LNCaP clone FGC (cell line): ENCODE measurements at regions not wholly inside any gene's neighbourhood (a gene's known extent, or its start where the extent isn't known, plus 50 kb on each side); places are given as distances from the start of the nearest gene placed in this dataset.

Experiments
- DNase-seq: peaks from one replicate; pipeline ENCODE4 v3.0.0-alpha.2; 2011; ENCODE audit warnings: low read depth
- H3K4me3 ChIP-seq: 2 replicates; pipeline ENCODE4 v1.5.1; 2011; ENCODE audit warnings: mild to moderate bottlenecking, low read depth, low read length, control low read depth
- CTCF ChIP-seq: IDR thresholded peaks from 2 replicates; pipeline ENCODE4 v1.5.1; 2012; ENCODE audit warnings: mild to moderate bottlenecking; ENCODE audit not compliant: control insufficient read depth, insufficient read depth; ENCODE audit errors: extremely low read depth

- peak; percentile 56 for TF ChIP-seq CTCF
- H3K4me3 ChIP-seq = no peak overlapping the region
- DNase-seq = peak; percentile 34
Measured at GRCh38 chr2:144071461-144071860, 448.5 kb downstream of the ZEB2 start.

- no peak for DNase-seq
- no peak for TF ChIP-seq CTCF
- H3K4me3 ChIP-seq = no peak overlapping the region
Measured at GRCh38 chr2:144067506-144067905, 452.4 kb downstream of the ZEB2 start.

- DNase-seq = no peak
- no peak for TF ChIP-seq CTCF
- no peak overlapping the region for H3K4me3 ChIP-seq
Measured at GRCh38 chr2:144063602-144064001, 456.3 kb downstream of the ZEB2 start.

GRCh38 chr2:144054911-144055310, 465.0 kb downstream of the ZEB2 start:
- DNase-seq = no peak
- H3K4me3 ChIP-seq = no peak overlapping the region
- no peak for TF ChIP-seq CTCF

- no peak for TF ChIP-seq CTCF
- DNase-seq = no peak
- no peak overlapping the region for H3K4me3 ChIP-seq
Measured at GRCh38 chr2:144052083-144052482, 467.8 kb downstream of the ZEB2 start.

GRCh38 chr2:144049137-144049536, 470.8 kb downstream of the ZEB2 start:
- no peak for DNase-seq
- TF ChIP-seq CTCF = no peak
- no peak overlapping the region for H3K4me3 ChIP-seq

- no peak for DNase-seq
- no peak overlapping the region for H3K4me3 ChIP-seq
Measured at GRCh38 chr2:144048631-144049060, 471.3 kb downstream of the ZEB2 start.

More at GRCh38 chr2:144048631-144049060, 471.3 kb downstream of the ZEB2 start:
- TF ChIP-seq CTCF = no peak
